WERI-Rb-1 (cell line): ENCODE measurements at regions not wholly inside any gene's neighbourhood (a gene's known extent, or its start where the extent isn't known, plus 50 kb on each side); places are given as distances from the start of the nearest gene placed in this dataset.

Source experiments
- DNase-seq: peaks from one replicate; pipeline ENCODE4 v3.0.0-alpha.2; 2020
- H3K27ac ChIP-seq: fragments of 250-450 bp; sonication (Bioruptor Pico); 2 replicates; pipeline ENCODE4 v1.5.1; 2020; ENCODE audit warnings: mild to moderate bottlenecking, moderate library complexity
- H3K27me3 ChIP-seq: fragments of 250-450 bp; sonication (Bioruptor Pico); 2 replicates; pipeline ENCODE4 v1.5.1; 2021; ENCODE audit warnings: mild to moderate bottlenecking, low read depth, moderate library complexity; ENCODE audit not compliant: insufficient read depth, severe bottlenecking
- H3K36me3 ChIP-seq: fragments of 250-450 bp; sonication (Bioruptor Pico); 2 replicates; pipeline ENCODE4 v1.5.1; 2020; ENCODE audit warnings: mild to moderate bottlenecking, moderate library complexity
- H3K4me3 ChIP-seq: 2 replicates; pipeline ENCODE4 v1.5.1; 2011; ENCODE audit warnings: low read depth, mild to moderate bottlenecking, control low read depth, low read length
- H3K9me3 ChIP-seq: fragments of 250-450 bp; sonication (Bioruptor Pico); 2 replicates; pipeline ENCODE4 v1.5.1; 2021; ENCODE audit warnings: mild to moderate bottlenecking, moderate library complexity; ENCODE audit not compliant: severe bottlenecking
- TF ChIP-seq, protein P1 (sequence below): IDR thresholded peaks from 2 replicates; pipeline ENCODE4 v1.5.1; 2011; ENCODE audit warnings: low read depth, mild to moderate bottlenecking, control low read depth, inconsistent platforms, low read length

GRCh38 chr6:62474793-62475192 lies 188.8 kb upstream of the KHDRBS2 start:
- H3K27ac ChIP-seq: no peak overlapping the region
- H3K4me3 ChIP-seq: no peak overlapping the region
- H3K27me3 ChIP-seq: peaks cover 19% of the 10 kb centered on the region

DNA sequence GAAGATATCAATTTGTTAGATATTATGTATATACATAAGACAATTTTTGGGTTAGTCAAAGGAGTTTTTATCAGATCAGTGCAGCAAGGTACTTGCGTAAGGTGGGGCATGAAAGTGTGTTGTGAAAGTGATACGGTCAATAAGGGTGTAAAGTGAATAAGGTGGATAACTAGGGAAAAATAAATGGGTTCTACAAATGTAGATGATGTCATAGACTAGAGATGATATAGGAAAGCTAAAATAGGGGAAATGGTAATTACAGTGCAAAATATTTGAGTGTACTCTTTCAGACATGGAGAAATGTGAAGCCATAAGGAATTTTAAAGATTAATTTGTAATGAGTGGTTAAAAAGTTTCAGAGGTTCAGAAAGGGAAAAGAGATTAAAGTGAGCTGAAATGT lies 180.6 kb upstream of the KHDRBS2 start:
- Histone ChIP-seq H3K4me3 (no peak overlapping the region), H3K36me3 (no peaks in the 10 kb centered on the region), H3K27me3 (peaks cover 5% of the 10 kb centered on the region), H3K9me3 (no peaks in the 10 kb centered on the region), H3K27ac (no peak overlapping the region)
- TF ChIP-seq, protein P1, sequence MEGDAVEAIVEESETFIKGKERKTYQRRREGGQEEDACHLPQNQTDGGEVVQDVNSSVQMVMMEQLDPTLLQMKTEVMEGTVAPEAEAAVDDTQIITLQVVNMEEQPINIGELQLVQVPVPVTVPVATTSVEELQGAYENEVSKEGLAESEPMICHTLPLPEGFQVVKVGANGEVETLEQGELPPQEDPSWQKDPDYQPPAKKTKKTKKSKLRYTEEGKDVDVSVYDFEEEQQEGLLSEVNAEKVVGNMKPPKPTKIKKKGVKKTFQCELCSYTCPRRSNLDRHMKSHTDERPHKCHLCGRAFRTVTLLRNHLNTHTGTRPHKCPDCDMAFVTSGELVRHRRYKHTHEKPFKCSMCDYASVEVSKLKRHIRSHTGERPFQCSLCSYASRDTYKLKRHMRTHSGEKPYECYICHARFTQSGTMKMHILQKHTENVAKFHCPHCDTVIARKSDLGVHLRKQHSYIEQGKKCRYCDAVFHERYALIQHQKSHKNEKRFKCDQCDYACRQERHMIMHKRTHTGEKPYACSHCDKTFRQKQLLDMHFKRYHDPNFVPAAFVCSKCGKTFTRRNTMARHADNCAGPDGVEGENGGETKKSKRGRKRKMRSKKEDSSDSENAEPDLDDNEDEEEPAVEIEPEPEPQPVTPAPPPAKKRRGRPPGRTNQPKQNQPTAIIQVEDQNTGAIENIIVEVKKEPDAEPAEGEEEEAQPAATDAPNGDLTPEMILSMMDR: no peak
- DNase-seq: no peak

More at GRCh38 chr6:62474793-62475192, 188.8 kb upstream of the KHDRBS2 start:
- DNase-seq: no peak
- Histone ChIP-seq H3K36me3 (no peaks in the 10 kb centered on the region), H3K9me3 (no peaks in the 10 kb centered on the region)
- TF ChIP-seq, protein P1: no peak

- Histone ChIP-seq H3K4me3 (no peak overlapping the region), H3K36me3 (no peaks in the 10 kb centered on the region), H3K27me3 (peaks cover 13% of the 10 kb centered on the region), H3K9me3 (no peaks in the 10 kb centered on the region), H3K27ac (no peak overlapping the region)
- no peak for DNase-seq
- TF ChIP-seq, protein P1: no peak
Measured at GRCh38 chr6:62465206-62465605, 179.2 kb upstream of the KHDRBS2 start.

DNA sequence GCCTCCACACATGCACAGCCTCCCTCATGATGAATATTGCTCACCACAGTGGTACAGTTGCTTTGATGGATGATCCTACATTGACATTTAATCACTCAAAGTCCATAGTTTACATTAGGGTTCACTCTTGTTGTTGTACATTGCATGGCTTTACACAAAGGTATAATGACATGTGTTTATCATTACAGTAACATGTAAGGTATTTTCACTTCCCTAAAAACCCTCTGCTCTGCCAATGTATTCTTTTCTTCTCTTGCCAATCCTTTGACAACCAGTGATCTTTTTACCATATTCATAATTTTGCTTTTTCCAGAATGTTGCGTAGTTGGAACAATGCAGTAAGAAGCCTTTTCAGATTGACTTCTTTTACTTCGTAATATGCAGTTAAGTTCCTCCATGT lies 166.6 kb upstream of the KHDRBS2 start:
- Histone ChIP-seq H3K36me3 (no peaks in the 10 kb centered on the region), H3K27ac (no peak overlapping the region)
- TF ChIP-seq, protein P1: no peak

DNA sequence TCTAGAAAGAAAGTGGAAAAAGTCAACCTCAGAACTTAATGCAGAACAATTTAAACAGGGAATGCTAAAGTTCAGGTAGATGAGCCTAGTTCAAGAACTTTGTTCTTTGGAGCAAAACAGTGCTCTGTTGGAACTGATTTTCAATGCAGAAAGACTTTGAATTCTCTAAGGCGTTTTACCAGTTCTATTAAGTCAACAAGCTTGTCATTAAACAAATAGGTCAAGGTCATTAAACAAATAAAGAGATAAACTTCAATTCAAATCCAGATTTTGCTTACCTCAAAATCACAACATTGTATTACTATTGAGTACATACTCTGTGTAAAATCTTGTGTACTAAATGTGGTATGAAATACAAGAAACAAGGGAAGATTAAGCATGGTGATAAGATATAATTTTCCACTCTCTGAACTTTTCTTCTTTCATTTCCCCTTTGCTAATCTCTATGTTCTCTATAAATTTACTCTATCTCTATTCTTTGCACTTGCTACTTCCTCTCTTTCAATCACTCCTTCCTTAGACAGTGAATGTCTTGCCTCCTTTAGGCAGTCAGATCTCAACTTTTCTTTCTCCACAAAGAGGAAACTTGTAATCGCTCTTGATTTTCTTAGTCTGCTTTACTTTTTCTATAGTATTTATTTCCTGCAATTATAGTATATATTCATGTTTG lies 160.8 kb upstream of the KHDRBS2 start:
- Histone ChIP-seq H3K4me3 (no peak overlapping the region), H3K9me3 (no peaks in the 10 kb centered on the region), H3K36me3 (no peaks in the 10 kb centered on the region), H3K27me3 (peaks cover 14% of the 10 kb centered on the region), H3K27ac (no peak overlapping the region)
- TF ChIP-seq, protein P1: no peak
- no peak for DNase-seq

More for the DNA sequence above, 166.6 kb upstream of the KHDRBS2 start:
- H3K4me3 ChIP-seq: no peak overlapping the region
- no peaks in the 10 kb centered on the region for H3K9me3 ChIP-seq
- H3K27me3 ChIP-seq: peaks cover 13% of the 10 kb centered on the region
- no peak for DNase-seq

- peaks cover 14% of the 10 kb centered on the region for H3K27me3 ChIP-seq
- TF ChIP-seq, protein P1: no peak
- H3K4me3 ChIP-seq: no peak overlapping the region
- no peaks in the 10 kb centered on the region for H3K36me3 ChIP-seq
- H3K27ac ChIP-seq: no peak overlapping the region
- DNase-seq: no peak
- no peaks in the 10 kb centered on the region for H3K9me3 ChIP-seq
Measured at GRCh38 chr6:62445521-62445920, 159.5 kb upstream of the KHDRBS2 start.
